Peyer's patch (tissue), 4 donors: ENCODE measurements at regions not wholly inside any gene's neighbourhood (a gene's known extent, or its start where the extent isn't known, plus 50 kb on each side); places are given as distances from the start of the nearest gene placed in this dataset.

Experiments
- CTCF ChIP-seq, 6 experiments: fragments of 450-650 bp in 4 of 6; fragments of 200-600 bp in 2 of 6; sonication (generic) in 1 of 6; IDR thresholded peaks; one replicate each; pipeline ENCODE4 v1.5.1; 2017 to 2019; ENCODE audit warnings: antibody characterized with exemption in 6 of 6, mild to moderate bottlenecking in 3 of 6, moderate library complexity in 1 of 6
- POLR2A ChIP-seq, 2 donors: fragments of 450-650 bp; IDR thresholded peaks; one replicate each; pipeline ENCODE4 v1.5.1; 2017; ENCODE audit warnings: antibody characterized with exemption in 2 of 2, mild to moderate bottlenecking in 2 of 2, moderate library complexity in 2 of 2

DNA sequence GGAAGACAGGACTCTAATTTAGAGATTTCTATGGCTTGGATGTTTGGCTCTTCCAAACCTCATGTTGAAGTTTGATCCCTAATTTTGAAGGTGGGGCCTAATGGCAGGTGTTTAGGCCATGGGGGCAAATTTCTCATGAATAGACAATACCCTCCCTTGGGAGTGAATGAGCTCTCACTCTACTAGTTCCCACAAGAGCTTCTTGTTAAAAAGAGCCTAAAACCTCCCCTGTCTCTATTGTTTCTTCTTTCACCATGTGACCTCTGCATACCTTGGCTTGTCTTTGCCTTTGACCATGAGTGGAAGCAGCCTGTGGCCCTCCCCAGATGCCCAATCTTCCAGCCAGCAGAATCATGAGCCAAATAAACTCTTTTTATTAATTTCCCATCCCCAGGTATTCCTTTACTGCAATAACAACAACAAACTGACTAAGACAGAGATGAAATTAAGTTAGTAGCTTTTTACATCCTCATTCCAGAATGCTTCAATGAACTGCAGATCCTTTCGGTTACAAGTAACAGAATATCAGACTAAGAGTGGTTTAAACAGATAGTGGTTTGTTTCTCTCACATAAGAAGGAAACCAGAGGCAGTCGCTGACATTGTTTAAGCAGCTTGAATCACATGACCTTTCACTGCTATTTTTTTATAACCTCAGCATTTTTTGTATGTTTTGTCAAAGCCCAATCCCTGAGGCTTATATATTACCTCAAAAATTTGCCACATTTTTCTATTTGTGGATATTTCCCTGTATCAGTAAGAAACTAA is 1013.3 kb upstream of the SEMA6D start:
- TF ChIP-seq CTCF (IDR thresholded peaks at IDR 0.05) (no peak), POLR2A (IDR thresholded peaks at IDR 0.05) (no peak)
